Activated T-cell treated with anti-CD3 and anti-CD28 coated beads, Interleukin-2, amount 50 U/mL, for 72 hours (primary cell): ENCODE measurements at regions not wholly inside any gene's neighbourhood (a gene's known extent, or its start where the extent isn't known, plus 50 kb on each side); places are given as distances from the start of the nearest gene placed in this dataset.
"Not testable (repeated sequence)": the region's sequence is repeated elsewhere in the genome, so short reads cannot be mapped to it uniquely, and the experiment has no call there.

Experiments
- ATAC-seq, 2 donors: fragments of 150-1000 bp; cut with Tn5 transposase; replicated peaks in 1 of 2; 2 replicates each; pipeline ENCODE4 v1.10.0; 2021; ENCODE audit warnings: moderate library complexity in 2 of 2, mild to moderate bottlenecking in 1 of 2
- DNase-seq, 2 donors: peaks; one replicate each; pipeline ENCODE4 v3.0.0; 2021 to 2022; ENCODE audit warnings: mixed read lengths in 1 of 2
- H3K27ac Mint-ChIP-seq: one replicate; pipeline ENCODE4 v1.8.0; 2022; ENCODE audit warnings: mild to moderate bottlenecking, moderate library complexity, mixed read lengths
- H3K27me3 Mint-ChIP-seq: one replicate; pipeline ENCODE4 v1.8.0; 2022; ENCODE audit warnings: low read depth, mixed read lengths
- H3K36me3 Mint-ChIP-seq, 2 donors: one replicate each; pipeline ENCODE4 v1.8.0; 2022; ENCODE audit warnings: mixed read lengths in 2 of 2, mild to moderate bottlenecking in 1 of 2; ENCODE audit not compliant: insufficient read depth in 2 of 2
- H3K4me1 Mint-ChIP-seq: one replicate; pipeline ENCODE4 v1.8.0; 2022; ENCODE audit warnings: low read depth, mixed read lengths
- H3K4me3 Mint-ChIP-seq, 2 donors: one replicate each; pipeline ENCODE4 v1.8.0; 2022; ENCODE audit warnings: mild to moderate bottlenecking in 2 of 2, mixed read lengths in 2 of 2, moderate library complexity in 2 of 2
- H3K9me3 Mint-ChIP-seq, 2 donors: one replicate each; pipeline ENCODE4 v1.8.0; 2022; ENCODE audit warnings: mixed read lengths in 2 of 2

DNA sequence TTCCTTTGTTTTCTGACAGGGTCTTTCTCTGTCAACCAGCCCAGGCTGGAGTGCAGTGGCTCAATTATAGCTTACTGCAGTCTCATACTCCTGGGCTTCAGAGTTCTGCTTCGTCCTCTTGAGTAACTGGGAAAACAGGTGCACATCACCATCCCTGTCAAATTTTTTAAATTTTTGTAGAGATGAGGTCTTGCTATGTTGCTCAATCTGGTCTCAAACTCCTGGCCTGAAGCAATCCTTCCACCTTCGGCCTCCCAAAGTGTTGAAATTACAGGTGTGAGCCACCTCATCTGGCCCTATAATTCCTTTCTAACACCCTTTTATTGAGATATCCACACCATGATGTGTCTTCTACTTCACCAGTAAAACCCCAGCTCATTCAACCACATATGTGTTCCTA lies 341.6 kb upstream of the PCSK5 start:
- Mint-ChIP-seq H3K27ac (no peak overlapping the region), H3K36me3 (no peaks in the 10 kb centered on the region), H3K9me3 (peaks cover 0 to 2% of the 10 kb centered on the region in 2 donors), H3K4me1 (no peaks in the 10 kb centered on the region), H3K27me3 (no peaks in the 10 kb centered on the region), H3K4me3 (no peak overlapping the region)
- ATAC-seq, result no peak
- DNase-seq, result no peak

DNA sequence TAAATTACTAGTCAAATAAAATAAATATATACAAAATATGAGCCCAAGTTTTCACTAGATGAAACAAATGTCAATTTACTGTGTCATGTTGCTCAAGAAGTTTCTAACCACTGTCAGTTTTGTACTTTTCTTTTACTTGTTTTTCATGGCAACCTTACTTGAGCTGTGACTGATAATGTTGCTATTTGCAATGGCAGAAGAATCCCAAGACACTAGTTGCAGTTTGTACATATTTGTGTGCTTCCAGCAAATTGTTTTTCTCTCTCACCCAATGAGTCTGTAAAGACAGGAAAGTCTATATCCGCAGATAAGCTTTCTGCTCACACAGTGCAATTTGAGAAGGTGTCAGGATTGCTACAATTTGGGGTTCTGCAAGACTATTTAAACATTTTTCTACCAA lies 338.6 kb upstream of the PCSK5 start:
- ATAC-seq, result no peak
- Mint-ChIP-seq H3K4me3 (no peak overlapping the region), H3K36me3 (no peaks in the 10 kb centered on the region), H3K4me1 (no peaks in the 10 kb centered on the region), H3K27ac (no peak overlapping the region), H3K9me3 (peaks cover 4 to 6% of the 10 kb centered on the region in 2 donors), H3K27me3 (no peaks in the 10 kb centered on the region)
- DNase-seq, result no peak

DNA sequence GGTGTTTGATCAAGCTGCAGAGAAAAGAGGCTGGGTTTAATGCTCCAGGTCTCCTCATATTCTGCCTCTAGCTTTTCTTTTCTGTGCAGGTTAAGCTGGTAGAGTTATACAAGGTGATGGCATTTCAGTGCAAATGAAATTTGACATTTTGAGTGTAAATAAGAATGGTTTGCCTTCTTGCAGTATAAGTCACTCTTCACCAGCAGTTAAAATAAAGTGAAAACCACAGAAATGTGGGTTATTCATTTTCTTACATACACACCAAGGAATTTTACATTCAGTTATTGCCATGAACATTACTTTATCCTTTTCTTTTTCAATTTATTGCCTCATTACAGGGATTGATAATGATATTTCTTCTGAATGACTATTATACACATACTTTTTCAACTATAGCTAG lies 337.5 kb upstream of the PCSK5 start:
- DNase-seq (no peak), ATAC-seq (no peak)
- H3K36me3 Mint-ChIP-seq, result no peaks in the 10 kb centered on the region
- peaks cover 3 to 7% of the 10 kb centered on the region in 2 donors for H3K9me3 Mint-ChIP-seq
- no peak overlapping the region for H3K4me3 Mint-ChIP-seq
- H3K27ac Mint-ChIP-seq, result no peak overlapping the region
- no peaks in the 10 kb centered on the region for H3K27me3 Mint-ChIP-seq
- H3K4me1 Mint-ChIP-seq, result no peaks in the 10 kb centered on the region

DNA sequence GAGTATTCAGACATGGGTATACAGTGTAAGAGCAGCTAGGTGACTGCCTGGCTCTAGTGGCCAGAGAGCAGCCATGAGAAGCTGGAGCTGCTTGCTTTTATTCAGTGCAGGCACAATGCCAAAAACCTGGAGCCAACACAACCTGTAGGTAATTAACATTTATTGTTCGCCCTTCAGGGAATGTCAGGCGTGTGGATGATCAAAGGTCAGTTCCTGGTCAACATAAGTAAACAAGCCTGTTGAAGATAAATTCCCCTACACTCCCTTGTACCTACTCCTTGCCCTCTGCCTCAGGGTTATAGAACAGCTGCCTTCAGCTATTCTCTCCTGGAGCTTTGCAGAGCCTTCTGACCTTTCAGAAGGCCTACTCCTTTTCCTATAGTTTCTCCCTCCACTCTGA lies 323.7 kb upstream of the PCSK5 start:
- not testable (repeated sequence) for ATAC-seq, H3K4me1 Mint-ChIP-seq, H3K36me3 Mint-ChIP-seq, H3K4me3 Mint-ChIP-seq, DNase-seq, H3K27ac Mint-ChIP-seq, H3K9me3 Mint-ChIP-seq
- H3K27me3 Mint-ChIP-seq, result peaks cover 12% of the 10 kb centered on the region

DNA sequence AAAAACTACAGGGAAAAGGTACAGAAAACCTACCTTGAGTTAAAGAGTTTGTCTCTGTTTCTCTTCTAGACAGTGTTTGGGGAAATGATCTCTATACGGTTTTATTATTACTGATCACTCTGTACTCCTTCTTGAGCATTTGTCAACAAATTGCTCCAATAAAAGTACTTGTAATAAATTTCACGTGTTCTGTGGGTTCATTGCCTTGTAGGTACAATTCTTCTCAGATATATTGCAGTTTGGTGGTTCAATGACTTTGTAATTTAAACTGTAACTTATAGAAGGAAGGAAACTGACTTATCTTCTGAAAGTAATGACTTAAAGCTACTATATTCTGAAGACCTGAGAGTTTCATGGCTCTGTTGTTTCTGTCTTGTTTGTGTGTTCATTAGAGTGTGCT lies 319.9 kb upstream of the PCSK5 start:
- Mint-ChIP-seq H3K27ac (no peak overlapping the region), H3K4me1 (no peaks in the 10 kb centered on the region), H3K9me3 (peaks cover 3 to 5% of the 10 kb centered on the region in 2 donors), H3K4me3 (no peak overlapping the region), H3K36me3 (no peaks in the 10 kb centered on the region), H3K27me3 (peaks cover 6% of the 10 kb centered on the region)
- no peak for DNase-seq
- ATAC-seq, result no peak

DNA sequence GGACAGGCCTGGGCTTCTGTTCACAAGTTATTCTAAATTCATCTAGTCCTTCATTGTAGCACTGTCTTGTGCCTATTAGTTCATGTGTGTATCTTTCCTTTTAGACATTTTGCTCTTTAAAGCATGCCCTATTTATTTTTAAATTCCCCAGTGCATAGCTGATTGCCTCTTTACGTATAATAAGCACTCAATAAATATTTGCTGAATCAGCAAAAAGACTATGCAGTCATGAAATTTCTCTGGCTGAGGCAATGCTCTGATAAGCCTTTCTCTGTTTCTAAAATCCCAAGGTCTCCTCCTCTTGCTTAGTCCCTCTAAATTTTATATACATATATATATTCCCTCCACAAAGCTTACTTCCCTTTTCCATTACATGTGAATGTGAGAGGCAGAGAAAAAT lies 315.9 kb upstream of the PCSK5 start:
- no peaks in the 10 kb centered on the region for H3K4me1 Mint-ChIP-seq
- no peaks in the 10 kb centered on the region for H3K27me3 Mint-ChIP-seq
- H3K36me3 Mint-ChIP-seq, result no peaks in the 10 kb centered on the region
- ATAC-seq, result no peak
- H3K27ac Mint-ChIP-seq, result no peak overlapping the region
- H3K9me3 Mint-ChIP-seq, result no peaks in the 10 kb centered on the region
- no peak for DNase-seq
- no peak overlapping the region for H3K4me3 Mint-ChIP-seq

DNA sequence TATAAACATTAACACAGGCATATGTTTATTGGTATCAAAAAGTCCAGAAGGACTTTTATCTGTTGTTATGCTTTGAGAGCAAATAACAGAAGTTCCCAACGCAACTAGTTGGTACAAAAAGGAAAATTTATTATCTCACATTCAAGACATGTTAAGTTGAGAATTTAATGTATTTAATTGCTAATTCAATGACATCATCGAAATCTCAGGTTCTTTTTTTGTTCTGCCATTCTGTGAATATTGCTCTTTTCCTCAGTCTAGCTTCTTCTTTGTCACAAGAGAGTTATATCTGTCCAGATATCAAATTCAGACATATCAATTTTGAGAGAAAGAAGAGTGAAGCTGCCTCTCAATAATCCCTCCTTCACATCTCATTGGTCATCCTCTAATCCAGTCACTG lies 307.6 kb upstream of the PCSK5 start:
- Mint-ChIP-seq H3K36me3 (no peaks in the 10 kb centered on the region), H3K27me3 (peaks cover 6% of the 10 kb centered on the region), H3K4me1 (no peaks in the 10 kb centered on the region), H3K4me3 (no peak overlapping the region), H3K27ac (no peak overlapping the region), H3K9me3 (no peaks in the 10 kb centered on the region)
- no peak for ATAC-seq
- DNase-seq, result no peak

DNA sequence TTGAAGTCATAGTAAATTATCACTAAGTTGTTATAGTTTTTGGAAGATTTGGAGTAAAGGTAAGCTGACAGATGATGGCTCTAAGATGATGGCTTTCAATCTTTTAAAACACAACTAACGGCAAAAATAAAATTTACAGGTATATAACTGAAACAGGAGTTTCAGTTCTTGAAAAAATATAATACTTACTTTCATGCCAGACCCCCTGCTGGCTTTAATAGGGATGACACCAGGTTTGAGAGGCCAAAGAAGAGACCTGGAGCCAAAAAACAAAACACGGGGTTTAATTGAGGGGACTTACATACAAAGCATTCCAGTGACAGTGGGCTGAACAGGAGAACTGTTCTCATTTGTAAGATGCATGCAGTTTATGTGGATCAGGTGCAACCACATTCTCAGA lies 301.7 kb upstream of the PCSK5 start:
- Mint-ChIP-seq H3K4me3 (no peak overlapping the region), H3K27me3 (peaks cover 6% of the 10 kb centered on the region)

DNA sequence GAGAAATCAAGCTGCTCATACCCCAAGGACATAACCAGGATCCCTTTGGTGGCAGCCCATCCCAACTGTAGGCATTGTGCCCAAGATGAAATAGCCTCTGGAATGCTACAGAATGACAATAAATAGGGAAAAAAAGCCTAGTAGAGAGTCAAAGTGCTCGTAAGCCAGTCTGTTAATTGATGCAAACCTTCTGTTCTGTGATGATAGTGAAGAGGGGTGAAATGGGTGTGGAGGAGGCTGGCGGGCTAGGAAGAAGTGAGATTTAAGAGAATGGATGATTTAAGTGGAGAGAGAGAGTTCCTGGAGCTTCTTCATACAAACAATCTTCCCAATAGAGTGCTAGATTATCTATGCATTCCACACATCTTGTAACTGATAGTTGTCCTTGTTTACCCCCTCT lies 301.0 kb upstream of the PCSK5 start:
- Mint-ChIP-seq H3K36me3 (no peaks in the 10 kb centered on the region), H3K4me3 (no peak overlapping the region), H3K27ac (no peak overlapping the region), H3K4me1 (no peaks in the 10 kb centered on the region), H3K9me3 (peaks cover 0 to 2% of the 10 kb centered on the region in 2 donors), H3K27me3 (peaks cover 6% of the 10 kb centered on the region)
- DNase-seq, result no peak
- ATAC-seq, result no peak

More for the DNA sequence above, 301.7 kb upstream of the PCSK5 start:
- Mint-ChIP-seq H3K4me1 (no peaks in the 10 kb centered on the region), H3K36me3 (no peaks in the 10 kb centered on the region), H3K27ac (no peak overlapping the region), H3K9me3 (peaks cover 0 to under 1% of the 10 kb centered on the region in 2 donors)
- ATAC-seq, result no peak
- no peak for DNase-seq

DNA sequence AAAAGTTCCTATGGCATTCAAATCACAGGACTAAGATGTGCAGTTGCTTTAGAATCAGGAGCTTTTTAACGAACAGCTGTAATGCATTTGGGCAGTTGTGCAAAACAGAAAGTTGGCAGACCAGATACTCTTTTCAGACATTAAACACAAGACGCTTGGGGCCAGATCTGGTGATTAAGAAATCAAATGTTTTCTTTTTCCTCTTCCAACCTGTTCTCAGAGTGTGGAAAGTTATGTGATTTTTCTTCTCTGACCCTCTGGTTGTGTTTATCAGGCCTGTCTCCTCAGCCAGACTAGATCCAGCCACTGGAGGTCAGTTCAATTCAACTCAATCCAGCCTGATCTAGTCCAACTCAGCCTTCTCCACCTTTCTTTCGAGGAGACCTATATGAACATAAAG lies 298.5 kb upstream of the PCSK5 start:
- Mint-ChIP-seq H3K27me3 (peaks cover 6% of the 10 kb centered on the region), H3K36me3 (no peaks in the 10 kb centered on the region)

DNA sequence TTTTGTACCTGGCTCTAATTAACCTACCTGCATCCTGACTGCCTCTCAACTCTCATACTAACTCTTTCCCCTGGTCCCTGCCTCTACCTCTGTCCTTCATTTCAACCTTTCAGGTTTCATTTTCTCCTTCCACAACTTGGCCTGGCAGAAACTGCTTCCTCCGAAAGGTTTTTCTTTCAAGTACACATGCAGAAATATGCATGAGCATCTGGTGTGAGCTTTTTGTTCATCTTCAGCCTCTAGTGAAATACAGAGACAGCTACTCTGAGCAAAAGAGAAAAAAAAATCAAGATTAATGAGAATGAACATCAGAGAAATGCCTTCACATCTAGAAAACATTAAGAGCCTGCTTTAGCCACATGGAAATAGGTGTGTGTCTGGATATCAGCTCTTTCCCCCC lies 297.9 kb upstream of the PCSK5 start:
- peaks cover 0 to 2% of the 10 kb centered on the region in 2 donors for H3K9me3 Mint-ChIP-seq

More for the DNA sequence above, 298.5 kb upstream of the PCSK5 start:
- H3K27ac Mint-ChIP-seq, result no peak overlapping the region
- ATAC-seq, result no peak
- no peak for DNase-seq
- no peaks in the 10 kb centered on the region for H3K4me1 Mint-ChIP-seq
- no peak overlapping the region for H3K4me3 Mint-ChIP-seq
- H3K9me3 Mint-ChIP-seq, result peaks cover 0 to 2% of the 10 kb centered on the region in 2 donors

DNA sequence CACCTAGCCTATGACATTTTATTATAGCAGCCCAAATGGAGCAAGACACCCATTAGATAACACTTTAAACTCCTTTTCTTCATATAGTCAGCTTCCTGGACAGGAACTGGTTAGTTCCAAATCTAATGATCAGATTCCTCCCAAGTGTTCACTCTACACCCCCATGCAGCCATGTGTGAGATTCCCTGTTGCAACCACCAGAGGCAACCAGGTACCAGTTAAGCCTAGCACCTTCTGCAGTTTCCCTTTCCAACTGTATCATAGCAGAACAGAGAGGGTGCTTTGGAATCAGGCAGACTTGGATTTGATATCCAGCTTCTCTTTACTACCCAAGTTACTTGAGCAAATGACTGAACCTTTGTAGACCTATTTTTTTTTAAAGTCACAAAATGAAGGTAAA lies 296.6 kb upstream of the PCSK5 start:
- Mint-ChIP-seq H3K27me3 (no peaks in the 10 kb centered on the region), H3K36me3 (no peaks in the 10 kb centered on the region), H3K27ac (no peak overlapping the region), H3K4me3 (no peak overlapping the region), H3K4me1 (no peaks in the 10 kb centered on the region), H3K9me3 (peaks cover 0 to 2% of the 10 kb centered on the region in 2 donors)
- DNase-seq (no peak), ATAC-seq (no peak)

More for the DNA sequence above, 297.9 kb upstream of the PCSK5 start:
- Mint-ChIP-seq H3K4me3 (no peak overlapping the region), H3K27ac (no peak overlapping the region), H3K36me3 (no peaks in the 10 kb centered on the region), H3K27me3 (peaks cover 6% of the 10 kb centered on the region), H3K4me1 (no peaks in the 10 kb centered on the region)
- no peak for DNase-seq
- ATAC-seq, result no peak

DNA sequence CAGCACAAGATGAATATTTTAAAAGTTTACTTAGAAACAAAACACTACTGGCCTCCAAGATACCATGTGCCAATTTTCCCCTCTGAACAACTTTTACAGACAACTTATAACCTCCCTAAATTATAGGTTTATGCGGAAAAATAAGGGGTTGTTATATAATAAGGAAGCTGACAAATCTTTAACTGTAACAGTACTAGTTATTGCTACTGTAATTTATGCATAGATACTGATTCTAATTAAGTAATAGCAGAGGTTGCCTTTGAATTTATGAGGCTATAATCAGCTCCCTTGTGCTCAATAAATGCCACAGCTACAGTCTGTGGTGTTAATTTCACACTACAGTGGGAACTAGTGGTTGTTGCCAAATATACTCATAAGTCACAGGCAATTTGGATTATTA lies 291.3 kb upstream of the PCSK5 start:
- DNase-seq (no peak), ATAC-seq (no peak)
- Mint-ChIP-seq H3K27me3 (no peaks in the 10 kb centered on the region), H3K36me3 (no peaks in the 10 kb centered on the region), H3K4me3 (no peak overlapping the region), H3K4me1 (no peaks in the 10 kb centered on the region), H3K9me3 (no peaks in the 10 kb centered on the region), H3K27ac (no peak overlapping the region)

DNA sequence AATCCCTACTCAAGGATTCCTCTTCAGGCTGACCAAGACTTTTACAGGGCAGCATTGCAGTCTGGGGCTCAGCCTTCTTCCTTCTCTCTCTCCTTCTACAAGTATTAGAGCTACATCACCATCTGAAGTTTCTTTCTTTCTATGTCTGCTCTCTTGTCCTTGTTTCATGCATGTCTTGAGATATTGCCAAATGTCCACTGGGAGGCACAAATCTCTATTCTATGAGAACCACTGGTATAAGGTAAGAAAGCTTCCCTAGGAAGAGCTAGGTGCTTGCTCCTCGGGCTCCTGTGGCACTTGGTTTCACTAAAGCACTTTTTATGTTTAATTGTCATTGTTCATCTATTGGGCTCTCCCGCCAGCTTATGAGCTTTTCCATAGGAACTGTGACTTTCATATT lies 289.2 kb upstream of the PCSK5 start:
- H3K27ac Mint-ChIP-seq, result no peak overlapping the region
- DNase-seq (no peak), ATAC-seq (no peak)
- H3K9me3 Mint-ChIP-seq, result no peaks in the 10 kb centered on the region
- peaks cover 13% of the 10 kb centered on the region for H3K27me3 Mint-ChIP-seq
- H3K4me1 Mint-ChIP-seq, result no peaks in the 10 kb centered on the region
- H3K4me3 Mint-ChIP-seq, result no peak overlapping the region
- H3K36me3 Mint-ChIP-seq, result no peaks in the 10 kb centered on the region
